Colonic mucosa (tissue), 4 donors: ENCODE measurements at regions not wholly inside any gene's neighbourhood (a gene's known extent, or its start where the extent isn't known, plus 50 kb on each side); places are given as distances from the start of the nearest gene placed in this dataset.

Experiments used
- DNase-seq: peaks from one replicate; pipeline ENCODE4 v3.0.0-alpha.2; 2020
- H3K27ac ChIP-seq: fragments of 200-600 bp; one replicate; pipeline ENCODE4 v1.8.0; 2021
- H3K27me3 ChIP-seq: fragments of 200-600 bp; one replicate; pipeline ENCODE4 v1.8.0; 2021
- H3K36me3 ChIP-seq: fragments of 200-600 bp; one replicate; pipeline ENCODE4 v1.8.0; 2021
- H3K4me1 ChIP-seq: fragments of 200-600 bp; one replicate; pipeline ENCODE4 v1.8.0; 2021; ENCODE audit warnings: mild to moderate bottlenecking
- H3K4me3 ChIP-seq: fragments of 200-600 bp; one replicate; pipeline ENCODE4 v1.8.0; 2021
- H3K9ac ChIP-seq, 2 donors: one replicate each; pipeline ENCODE4 v1.7.0; 2013; ENCODE audit warnings: control low read depth in 2 of 2, low read depth in 2 of 2, low read length in 2 of 2
- H3K9me3 ChIP-seq: fragments of 200-600 bp; one replicate; pipeline ENCODE4 v1.8.0; 2021
- intact Hi-C: fragments of 100-400 bp; cut with DNase I; formaldehyde crosslinking; loops from one replicate; pipeline ENCODE4 v1.14.1; 2022
- TF ChIP-seq, protein P1 (sequence below): fragments of 200-600 bp; IDR thresholded peaks from one replicate; pipeline ENCODE4 v1.8.0; 2022; ENCODE audit warnings: antibody characterized with exemption, mild to moderate bottlenecking
- donor health status: healthy.
- donor health status: DM: no; HTN: no; CAD: no.
- donor health status: DM: no; HTN: no; CAD: no.

DNA sequence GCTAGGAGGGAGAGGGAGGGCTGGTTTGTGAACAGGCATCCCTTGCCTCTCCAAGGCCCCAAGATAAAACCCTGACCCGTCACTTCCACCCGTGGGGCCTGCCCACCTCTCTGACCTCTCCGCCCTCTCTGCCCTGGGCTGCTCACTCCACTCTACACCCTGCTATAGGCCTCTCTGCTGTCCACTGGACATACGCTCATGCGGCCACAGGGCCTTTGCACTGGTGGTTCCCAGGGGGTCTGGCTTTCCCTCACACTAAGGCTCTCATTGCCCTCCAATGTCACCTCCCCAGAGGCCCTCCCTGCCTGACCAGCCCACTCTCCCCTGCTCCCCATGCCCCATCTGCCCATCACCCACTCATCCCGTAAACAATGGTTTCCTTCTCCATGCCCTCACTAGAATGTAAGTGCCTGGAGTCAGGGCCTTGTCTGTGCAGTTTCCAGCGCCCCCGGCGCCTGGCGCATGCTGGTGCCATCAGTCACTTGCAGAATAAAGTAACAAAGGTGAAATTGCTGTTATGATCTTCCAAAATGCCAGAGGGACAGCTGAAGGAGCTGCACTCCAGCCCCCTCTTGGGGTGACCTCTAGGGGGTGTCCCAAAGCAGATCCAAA is 73.6 kb downstream of the RFLNA start:
- H3K4me3 ChIP-seq = no peak overlapping the region
- H3K9ac ChIP-seq = peak overlapping the region in 1 of 2 donors; percentile 46
- H3K36me3 ChIP-seq = no peaks in the 10 kb centered on the region
- intact Hi-C loops = loop anchor here (10.0 kb wide), 1 partner anchor 56 kb away; no protein-coding TSS in a partner anchor
- no peaks in the 10 kb centered on the region for H3K9me3 ChIP-seq
- TF ChIP-seq, protein P1, sequence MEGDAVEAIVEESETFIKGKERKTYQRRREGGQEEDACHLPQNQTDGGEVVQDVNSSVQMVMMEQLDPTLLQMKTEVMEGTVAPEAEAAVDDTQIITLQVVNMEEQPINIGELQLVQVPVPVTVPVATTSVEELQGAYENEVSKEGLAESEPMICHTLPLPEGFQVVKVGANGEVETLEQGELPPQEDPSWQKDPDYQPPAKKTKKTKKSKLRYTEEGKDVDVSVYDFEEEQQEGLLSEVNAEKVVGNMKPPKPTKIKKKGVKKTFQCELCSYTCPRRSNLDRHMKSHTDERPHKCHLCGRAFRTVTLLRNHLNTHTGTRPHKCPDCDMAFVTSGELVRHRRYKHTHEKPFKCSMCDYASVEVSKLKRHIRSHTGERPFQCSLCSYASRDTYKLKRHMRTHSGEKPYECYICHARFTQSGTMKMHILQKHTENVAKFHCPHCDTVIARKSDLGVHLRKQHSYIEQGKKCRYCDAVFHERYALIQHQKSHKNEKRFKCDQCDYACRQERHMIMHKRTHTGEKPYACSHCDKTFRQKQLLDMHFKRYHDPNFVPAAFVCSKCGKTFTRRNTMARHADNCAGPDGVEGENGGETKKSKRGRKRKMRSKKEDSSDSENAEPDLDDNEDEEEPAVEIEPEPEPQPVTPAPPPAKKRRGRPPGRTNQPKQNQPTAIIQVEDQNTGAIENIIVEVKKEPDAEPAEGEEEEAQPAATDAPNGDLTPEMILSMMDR = no peak
- H3K27me3 ChIP-seq = no peaks in the 10 kb centered on the region
- peak overlapping the region; percentile 78 for H3K27ac ChIP-seq
- DNase-seq = no peak
- H3K4me1 ChIP-seq = peaks cover 31% of the 10 kb centered on the region

DNA sequence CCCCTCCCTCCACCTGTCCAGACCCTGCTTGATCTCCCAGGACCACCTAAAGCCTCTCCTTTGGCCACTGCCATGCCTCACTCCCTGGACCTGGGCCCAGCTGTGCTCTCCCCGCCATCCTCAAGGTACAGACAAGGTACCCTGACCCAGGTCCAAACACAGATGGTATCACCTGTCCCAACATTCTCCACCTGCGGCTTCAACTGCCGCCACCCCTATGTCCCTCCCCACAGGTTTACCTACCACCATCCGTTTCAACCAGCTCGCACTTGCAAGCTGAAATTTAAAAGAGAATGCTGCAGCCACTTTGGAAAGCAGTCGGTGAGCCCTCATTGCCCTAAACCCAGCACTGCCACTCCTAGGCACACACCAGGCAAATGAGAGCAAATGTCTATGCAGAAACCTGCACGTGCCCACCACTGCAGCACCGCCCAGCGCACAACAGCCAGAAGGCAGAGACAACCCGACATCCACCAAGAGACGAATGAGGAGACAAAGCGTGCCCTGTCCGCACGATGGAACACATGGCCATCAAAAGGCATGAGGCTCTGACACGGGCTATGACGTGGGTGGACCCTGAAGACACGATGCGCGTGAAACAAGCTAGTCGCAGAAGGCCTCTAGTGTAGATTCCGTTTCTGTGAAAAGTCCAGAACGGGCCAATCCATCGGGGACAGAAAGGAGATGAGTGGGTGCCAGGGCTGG is 71.0 kb downstream of the RFLNA start:
- DNase-seq = no peak
- Histone ChIP-seq H3K36me3 (no peaks in the 10 kb centered on the region), H3K9ac (no peak overlapping the region), H3K4me3 (no peak overlapping the region), H3K27ac (no peak overlapping the region), H3K27me3 (no peaks in the 10 kb centered on the region), H3K4me1 (peaks cover 31% of the 10 kb centered on the region), H3K9me3 (no peaks in the 10 kb centered on the region)
- intact Hi-C loops = loop anchor here (10.0 kb wide), 1 partner anchor 59 kb away; no protein-coding TSS in a partner anchor
- TF ChIP-seq, protein P1 = no peak
